Left cardiac atrium (tissue), 4 donors: ENCODE measurements at regions not wholly inside any gene's neighbourhood (a gene's known extent, or its start where the extent isn't known, plus 50 kb on each side); places are given as distances from the start of the nearest gene placed in this dataset.
"Not testable (repeated sequence)": the region's sequence is repeated elsewhere in the genome, so short reads cannot be mapped to it uniquely, and the experiment has no call there.

Source experiments
- ATAC-seq, 2 donors: fragments of 200-7000 bp; cut with Tn5 transposase; one replicate each; pipeline ENCODE4 v1.9.1; 2020; ENCODE audit warnings: mild to moderate bottlenecking in 2 of 2, moderate library complexity in 2 of 2
- DNase-seq: peaks from one replicate; pipeline ENCODE4 v3.0.0-alpha.2; 2020
- intact Hi-C, 2 donors: fragments of 100-400 bp; cut with DNase I; formaldehyde crosslinking; loops; one replicate each; pipeline versions ENCODE4 v1.14.1 to v1.15.1; 2022 to 2023
- donor health status: DM: no; HTN: yes; CAD: no.
- donor health status: DM: no; HTN: yes; CAD: no; lungs with severe emphysema.
- donor health status: DM: yes; HTN: yes; CAD: no.
- donor health status: Dilated cardiomyopathy.

DNA sequence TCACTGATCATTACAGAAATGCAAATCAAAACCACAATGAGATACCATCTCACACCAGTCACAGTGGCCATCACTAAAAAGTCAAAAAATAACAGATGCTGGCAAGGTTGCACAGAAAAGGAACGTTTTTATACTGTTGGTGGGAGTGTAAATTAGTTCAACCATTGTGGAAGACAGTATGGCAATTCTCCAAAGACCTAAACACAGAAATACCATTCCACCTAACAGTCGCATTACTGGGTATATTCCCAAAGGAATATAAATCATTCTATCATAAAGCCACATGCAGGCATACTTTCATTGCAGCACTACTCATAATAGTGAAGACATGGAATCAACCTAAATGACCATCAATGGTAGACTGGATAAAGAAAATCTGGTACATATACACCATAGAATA is 83.2 kb upstream of the ARID5B start:
- intact Hi-C loops, ATAC-seq, DNase-seq: not testable (repeated sequence)

DNA sequence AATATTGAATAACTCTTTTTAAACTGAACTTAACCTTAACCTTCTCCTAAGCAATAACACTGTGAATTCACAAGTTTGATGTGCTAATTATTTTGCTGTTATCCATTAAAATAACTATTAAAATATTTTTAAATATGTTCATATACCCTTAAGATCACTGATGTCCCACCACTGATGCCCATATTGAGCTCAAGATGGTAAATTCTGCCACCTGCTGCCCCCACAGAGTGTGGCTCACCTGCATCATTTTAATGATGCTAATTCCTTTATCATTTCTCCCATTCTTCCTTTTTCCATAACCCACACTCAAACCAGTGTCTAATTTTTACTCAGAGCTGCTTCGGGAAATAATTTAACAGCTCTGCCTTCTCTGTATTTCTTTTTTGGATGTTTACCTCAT is 82.3 kb upstream of the ARID5B start:
- no peak for DNase-seq
- ATAC-seq: no peak
- intact Hi-C loops: no loop called here

DNA sequence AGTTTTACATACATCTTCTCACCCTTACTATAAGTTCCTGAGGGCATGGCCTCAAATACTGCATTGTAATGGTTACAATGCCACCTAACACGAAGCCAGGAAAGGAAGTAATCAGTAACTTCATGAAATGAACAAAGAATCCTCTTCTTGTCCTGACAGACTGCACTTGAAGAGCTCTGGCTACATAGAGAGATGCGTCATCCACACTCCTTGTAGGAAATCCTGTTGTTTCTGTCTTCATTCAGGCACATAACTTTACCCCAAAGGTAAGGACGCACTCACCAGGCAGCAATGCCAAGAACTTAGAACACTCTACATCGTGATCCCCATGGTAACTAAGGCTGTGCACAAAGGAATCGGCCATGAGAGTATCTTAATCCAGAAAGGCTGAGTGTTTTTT is 80.3 kb upstream of the ARID5B start:
- DNase-seq: no peak
- intact Hi-C loops: no loop called here
- ATAC-seq: no peak

DNA sequence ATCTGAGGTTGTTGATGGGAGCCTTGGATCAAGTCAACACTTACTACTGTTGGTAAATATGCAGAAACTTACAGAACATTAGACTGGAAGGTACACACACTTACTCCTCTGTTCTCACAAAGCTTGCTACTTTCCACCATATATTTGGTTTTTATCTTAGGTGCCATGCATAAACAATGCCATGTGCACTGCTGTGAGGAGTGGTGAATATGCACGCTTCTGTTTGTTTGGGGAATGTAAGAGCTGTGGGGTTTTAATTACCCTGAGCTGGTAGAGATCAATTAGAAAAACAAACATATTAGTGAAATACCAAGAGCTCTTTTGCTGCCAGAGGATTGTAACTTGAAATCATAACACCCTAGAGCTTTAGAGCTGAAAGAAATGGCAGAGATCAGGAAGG is 79.8 kb upstream of the ARID5B start:
- ATAC-seq (no peak), DNase-seq (no peak)
- intact Hi-C loops: no loop called here

DNA sequence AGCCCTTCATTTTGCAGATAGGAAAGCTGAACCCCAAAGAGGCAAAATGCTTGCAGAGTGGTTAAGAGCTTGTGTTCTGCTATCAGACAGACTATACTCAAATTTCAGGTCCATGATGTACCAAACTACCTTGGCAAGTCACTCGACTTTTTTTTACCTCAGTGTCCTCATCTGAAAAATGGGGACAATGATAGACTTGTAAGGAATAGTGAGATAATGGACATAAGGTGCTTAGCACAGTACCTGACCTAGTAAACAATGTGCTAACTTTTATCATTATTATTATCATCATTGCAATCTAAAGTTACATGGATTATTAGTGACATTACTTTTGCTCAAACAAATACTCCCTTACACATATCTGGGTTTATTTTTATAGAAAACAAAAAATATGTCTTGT is 79.4 kb upstream of the ARID5B start:
- ATAC-seq (no peak), DNase-seq (no peak)
- intact Hi-C loops: no loop called here

DNA sequence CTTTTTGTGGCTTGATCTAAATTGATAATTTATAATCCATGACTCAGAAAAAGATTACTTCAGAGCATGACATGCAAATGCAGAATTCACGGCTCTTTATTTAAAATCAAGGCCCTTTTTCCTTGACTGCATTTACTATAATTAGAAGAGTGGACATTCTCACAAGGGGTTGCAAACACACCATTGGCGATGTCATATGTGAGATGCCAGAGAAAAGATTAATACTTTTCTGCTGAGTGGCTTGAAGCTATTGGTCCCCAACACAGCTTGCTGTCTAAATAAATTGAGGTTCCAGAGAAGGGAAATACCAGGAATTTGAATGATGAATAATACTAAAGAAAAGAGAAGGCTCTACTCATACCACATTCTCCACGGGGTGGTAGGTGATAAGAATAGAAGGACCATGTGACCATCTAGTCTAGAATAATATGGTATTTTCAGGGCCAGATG is 78.7 kb upstream of the ARID5B start:
- ATAC-seq: no peak
- DNase-seq: no peak
- intact Hi-C loops: no loop called here

DNA sequence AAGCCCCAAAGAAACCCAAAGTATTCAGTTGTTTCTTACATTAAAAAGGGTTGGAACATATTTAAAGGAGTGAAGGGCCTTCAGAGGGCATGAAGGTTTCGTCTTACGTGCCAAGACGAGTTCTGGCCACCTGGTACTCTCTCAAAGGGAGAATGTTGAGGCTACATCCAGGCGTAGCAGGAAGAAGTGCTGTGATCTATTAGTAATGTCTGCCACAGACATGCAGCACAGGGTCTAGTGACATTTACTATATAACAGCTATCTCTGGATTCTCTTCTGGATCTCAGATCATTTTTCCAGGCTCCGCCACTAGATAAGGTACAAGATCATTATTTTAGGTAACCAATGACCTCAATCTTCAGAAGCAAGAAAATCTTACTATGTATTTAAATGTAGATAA is 76.5 kb upstream of the ARID5B start:
- no peak for ATAC-seq
- intact Hi-C loops: no loop called here
- no peak for DNase-seq

DNA sequence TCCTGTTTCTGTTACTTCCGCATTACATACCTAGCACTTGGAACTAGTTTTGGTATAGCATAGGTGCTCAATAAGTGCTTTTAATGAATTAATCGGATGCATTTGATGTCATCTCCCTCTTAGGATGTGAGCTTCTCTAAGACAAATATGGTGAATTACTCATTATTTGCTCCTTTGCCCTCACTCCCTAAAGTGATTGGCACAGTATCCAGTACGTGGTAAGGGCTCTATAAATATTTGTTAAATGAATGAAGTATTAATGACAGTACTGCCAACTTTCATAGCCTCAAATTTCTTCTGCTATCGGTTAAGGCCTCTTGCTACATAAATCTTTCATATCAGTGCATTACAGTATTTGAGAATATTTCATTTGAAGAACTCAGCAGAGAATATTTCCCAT is 75.9 kb upstream of the ARID5B start:
- intact Hi-C loops: no loop called here
- ATAC-seq: no peak
- DNase-seq: no peak

DNA sequence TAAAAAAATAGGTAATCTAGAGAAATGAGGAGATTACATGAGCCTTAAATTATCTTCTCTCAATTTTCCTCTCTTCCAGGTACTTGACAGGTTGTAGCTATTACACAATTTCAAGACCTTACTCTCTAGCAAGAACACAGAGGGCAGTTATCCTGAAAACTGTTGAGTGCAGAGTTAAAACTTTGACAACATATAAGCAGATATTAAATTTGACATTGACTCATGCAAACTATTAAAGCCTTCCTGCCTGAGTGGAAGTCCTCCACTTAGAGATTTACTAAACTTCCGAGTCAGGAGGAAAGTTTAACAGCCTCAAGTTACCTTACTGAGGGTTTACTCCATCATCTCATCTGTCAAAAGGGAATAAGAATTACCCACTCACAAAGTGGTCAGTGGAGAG is 73.5 kb upstream of the ARID5B start:
- ATAC-seq (no peak), DNase-seq (no peak)
- intact Hi-C loops: no loop called here

DNA sequence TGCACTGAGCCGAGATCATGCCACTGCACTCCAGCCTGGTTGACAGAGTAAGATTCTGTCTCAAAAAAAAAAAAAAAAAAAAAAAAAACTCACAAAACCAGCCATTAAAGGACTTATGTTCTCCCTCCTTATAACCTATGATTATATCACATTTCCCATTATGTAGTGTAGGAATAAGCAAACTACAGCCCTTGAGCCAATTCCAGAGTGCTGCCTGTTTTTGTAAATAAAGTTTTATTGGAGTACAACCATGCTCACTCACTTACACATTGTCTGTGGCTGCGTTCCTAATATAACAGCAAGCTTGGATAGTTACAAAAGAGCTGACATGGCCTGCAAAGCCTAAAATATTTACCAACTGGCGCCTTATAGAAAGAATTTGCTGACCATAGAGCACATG is 72.7 kb upstream of the ARID5B start:
- no peak for DNase-seq
- intact Hi-C loops: no loop called here
- no peak for ATAC-seq

DNA sequence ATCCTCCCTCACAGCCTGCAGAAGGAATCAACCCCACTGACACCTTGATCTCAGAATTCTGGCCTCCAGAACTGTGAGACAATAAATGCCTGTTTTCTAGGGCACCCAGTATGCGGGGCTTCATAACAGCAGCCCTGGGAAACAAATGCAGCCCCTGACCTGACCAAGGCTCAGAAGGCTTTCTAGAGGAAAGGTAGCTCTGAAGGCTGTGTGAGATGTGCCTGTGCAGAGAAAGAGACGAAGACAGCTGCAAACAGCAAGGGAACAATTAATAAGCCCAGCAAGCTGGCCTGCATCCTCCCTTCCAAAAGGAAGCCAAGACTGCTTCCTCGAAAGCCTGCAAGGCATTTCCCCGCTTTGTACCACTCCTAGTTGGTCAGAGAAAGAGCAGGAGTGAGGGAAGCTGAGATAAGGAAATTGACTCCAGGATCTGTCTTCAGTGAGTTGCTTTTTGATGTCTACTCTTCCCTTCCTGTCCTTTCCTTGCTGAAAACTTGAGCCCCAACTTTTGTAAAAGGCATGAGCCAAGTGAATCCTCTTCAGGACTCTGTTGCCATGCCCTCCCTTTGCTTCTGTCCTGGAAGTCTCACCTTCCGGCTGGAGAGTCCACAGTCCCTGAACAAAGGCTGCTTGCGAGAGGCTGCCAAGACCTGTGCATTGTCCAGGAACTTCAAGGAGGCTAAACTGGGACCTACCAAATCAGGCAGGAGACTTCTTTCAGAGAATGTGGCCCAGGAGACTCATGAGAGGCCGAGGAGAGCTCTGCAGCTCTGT is 71.2 kb upstream of the ARID5B start:
- no peak for DNase-seq
- intact Hi-C loops: loop anchor here in 1 of 2 donors (10.0 kb wide), 1 partner anchor 75 kb away; no protein-coding TSS in a partner anchor
- ATAC-seq: no peak

DNA sequence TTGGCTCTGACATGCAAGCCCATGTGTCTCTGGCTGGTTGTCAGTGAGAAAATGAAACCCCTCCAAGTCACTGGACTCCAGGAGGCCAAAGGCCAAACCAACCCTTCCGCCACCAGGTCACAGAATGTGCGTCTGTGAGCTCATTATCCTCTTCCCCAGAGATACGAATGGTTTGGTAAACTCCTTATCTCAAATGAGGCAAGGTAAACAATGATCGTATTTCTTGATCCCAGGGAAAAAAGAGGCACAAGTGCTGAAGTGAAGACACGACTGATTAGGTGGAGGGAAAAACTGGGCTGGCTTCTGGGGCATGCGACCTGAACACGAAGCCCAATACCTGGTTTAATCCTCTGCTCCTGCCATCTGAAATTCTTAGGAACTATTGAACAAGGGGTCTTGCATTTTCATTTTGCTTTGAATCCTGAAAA is 70.6 kb upstream of the ARID5B start:
- no peak for ATAC-seq
- no peak for DNase-seq
- intact Hi-C loops: loop anchor here in 1 of 2 donors (10.0 kb wide), 1 partner anchor 76 kb away; no protein-coding TSS in a partner anchor

DNA sequence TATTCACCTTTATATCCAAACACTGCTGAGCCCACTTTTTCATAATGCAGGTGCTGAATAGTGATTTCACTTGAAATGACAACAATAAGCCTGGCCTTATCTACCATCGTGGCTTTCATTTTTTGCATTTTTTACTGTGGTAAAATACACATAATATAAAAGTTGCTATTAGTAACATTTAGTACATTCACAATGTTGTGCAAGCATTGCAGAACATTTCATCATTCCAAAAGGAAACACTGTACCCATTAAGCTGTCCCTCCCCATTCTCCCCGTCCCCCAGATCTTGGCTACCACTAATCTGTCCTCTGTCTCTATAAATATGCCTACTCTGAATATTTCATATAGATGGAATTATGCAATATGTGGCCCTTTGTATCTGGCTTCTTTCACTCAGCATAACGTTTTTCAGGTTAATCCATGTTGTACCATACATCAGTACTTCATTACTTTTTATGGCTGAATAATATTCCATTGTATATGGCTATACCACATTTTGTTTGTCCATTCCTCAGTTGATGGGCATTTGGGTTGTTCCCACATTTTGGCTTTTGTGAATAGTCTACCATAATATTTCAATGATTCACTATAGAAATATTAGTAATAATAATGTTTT is 68.5 kb upstream of the ARID5B start:
- intact Hi-C loops: loop anchor here in 1 of 2 donors (10.0 kb wide), 1 partner anchor 78 kb away; no protein-coding TSS in a partner anchor
- ATAC-seq (no peak), DNase-seq (no peak)

DNA sequence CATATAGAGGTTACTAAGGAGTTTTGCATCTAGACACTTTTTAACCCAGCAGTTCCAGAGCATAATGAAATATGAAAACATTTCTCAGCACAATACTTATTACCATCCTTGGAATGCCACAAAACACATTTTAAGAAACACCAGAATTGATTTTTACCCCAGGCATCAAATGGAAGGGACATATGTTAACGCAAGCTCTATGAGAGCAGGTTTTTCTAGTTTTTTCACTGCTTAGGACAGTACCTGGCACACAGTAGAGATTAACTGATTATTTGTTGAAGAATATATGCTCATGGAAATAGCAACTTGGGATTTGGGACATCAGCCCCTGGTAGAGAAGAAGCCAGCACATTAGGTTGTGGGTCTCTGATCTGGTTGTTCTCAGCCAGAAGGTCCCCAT is 67.0 kb upstream of the ARID5B start:
- DNase-seq (no peak), ATAC-seq (no peak)
- intact Hi-C loops: loop anchor here in 1 of 2 donors (10.0 kb wide), 1 partner anchor 80 kb away; no protein-coding TSS in a partner anchor

DNA sequence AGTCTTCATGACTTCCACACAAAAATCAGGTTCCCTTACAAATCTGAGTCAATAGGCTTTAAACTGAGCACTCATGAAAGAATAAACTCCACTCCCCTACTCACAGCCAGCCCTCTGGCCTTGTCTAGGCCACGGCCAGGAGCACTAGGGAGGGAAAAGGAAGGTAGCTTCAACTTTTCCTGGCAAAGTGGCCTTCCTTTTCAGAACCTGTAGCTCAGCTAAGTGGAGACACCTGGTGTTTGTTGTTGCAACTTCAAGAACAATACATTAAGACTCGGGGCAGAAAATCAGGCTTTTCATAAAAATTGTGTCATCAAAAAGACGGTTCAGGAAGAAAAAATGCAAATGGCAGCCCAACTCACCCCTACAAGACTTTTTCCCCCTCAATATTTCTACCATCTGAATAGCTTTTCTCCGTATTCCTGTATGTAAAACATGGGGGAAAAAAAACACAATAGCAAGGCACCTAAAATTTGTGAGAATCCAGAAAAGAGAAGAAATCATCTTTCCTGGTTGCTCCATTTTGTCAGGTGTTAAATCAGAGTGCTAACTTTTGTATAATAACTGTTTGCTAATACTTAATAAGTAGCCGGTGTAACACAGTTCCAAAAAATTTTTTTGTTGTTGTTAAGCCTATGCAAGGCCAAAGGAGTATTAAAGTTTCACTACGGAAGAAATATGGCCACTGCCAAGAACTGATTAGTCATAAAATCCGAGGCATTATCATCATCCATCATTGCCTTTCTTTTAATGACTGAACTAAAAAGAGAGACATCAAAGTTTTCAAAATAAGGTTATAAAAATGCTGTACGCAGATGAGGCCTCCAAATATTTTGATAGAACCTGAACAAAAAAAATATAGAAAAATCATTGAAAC is 66.2 kb upstream of the ARID5B start:
- no peak for DNase-seq
- intact Hi-C loops: loop anchor here in 1 of 2 donors (10.0 kb wide), 1 partner anchor 81 kb away; no protein-coding TSS in a partner anchor
- peak in 1 of 2 donors; percentile 89 for ATAC-seq

DNA sequence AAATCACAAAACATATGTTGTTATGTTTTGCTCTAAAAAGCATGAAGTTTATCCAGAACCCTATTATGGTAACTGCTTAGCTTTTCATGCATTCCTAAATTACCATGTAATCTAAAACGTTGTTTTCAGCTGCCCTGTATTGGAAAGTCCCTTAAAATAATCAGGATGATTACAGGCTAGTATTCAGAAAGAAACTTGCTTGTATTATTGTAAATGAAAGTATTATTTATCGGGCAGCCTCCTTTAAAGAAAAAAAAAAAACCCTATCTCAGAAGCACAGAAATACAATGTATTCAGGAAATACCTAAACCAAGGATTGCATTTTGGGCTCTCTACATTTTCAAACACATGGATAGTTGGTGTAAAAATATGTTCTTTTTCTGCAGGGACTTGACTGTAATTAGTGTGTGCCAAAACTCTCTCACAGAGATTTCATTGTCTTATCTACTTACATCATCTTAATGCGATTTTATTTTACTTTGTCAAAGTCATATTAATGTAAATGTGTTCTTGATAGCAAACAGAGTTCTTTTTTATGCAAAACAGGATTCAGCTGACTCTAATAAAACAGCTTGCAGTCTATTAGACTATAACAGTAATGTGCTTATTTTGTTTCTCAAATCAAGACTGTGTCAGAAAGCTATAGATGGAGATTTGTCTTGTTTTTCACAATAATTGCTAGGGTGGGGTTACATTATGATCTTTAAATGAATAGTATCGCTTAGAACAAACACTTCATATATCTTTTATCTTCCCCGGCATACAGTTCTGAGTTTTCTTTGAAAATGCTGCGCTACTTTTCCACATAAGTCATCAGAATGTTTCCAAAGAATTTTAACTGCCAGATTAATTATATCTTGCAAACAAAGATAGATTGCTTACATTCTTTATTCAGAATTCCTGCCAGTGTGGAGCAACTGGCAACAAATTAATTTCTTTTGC is 65.3 kb upstream of the ARID5B start:
- intact Hi-C loops: loop anchor here in 1 of 2 donors (10.0 kb wide), 1 partner anchor 81 kb away; no protein-coding TSS in a partner anchor
- DNase-seq (no peak), ATAC-seq (peak in 1 of 2 donors; percentile 10)

DNA sequence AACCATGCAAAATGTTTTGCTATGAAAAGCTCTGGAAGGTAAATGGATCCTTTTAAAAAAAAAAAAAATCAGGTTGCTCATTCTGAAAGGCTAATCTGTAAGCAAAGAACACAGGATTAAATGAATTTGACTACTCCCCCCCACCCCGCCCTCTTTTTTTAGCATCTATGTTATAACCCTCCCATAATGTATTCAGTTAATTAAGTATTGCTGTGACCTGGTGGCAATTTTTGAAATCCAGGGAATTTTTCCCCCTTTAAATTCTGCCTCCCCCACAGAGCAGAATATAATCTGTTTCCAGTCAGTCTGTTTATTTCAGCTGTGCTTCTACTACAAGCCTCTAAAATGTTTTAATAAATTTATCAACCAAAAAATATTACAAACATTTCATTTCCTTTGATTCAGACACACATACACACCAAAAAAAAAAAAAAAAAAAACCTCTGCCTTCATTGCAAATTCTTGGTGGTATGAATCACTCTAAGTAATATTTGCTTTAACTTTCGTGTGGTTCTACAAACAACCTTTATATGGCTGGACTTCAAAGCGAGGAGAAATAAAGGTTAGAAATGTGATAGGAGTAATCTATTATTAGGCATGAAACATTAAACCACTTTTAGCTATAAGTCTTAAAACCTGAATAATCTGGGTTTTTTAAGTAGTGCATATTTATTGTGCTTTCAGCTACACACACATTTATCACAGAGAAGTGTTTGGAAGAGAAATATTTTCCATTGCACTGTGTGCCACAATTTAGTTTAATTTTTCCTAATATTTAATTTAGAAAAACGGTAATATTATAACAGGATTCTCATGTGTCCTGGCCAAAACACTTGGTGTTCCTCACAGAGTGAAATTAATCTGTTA is 64.4 kb upstream of the ARID5B start:
- intact Hi-C loops: loop anchor here in 1 of 2 donors (10.0 kb wide), 1 partner anchor 82 kb away; no protein-coding TSS in a partner anchor
- ATAC-seq (peak in 1 of 2 donors; percentile 58), DNase-seq (no peak)
